ENCODE measurements at regions not wholly inside any gene's neighbourhood (a gene's known extent, or its start where the extent isn't known, plus 50 kb on each side); places are given as distances from the start of the nearest gene placed in this dataset.
"Not testable (repeated sequence)": the region's sequence is repeated elsewhere in the genome, so short reads cannot be mapped to it uniquely, and the experiment has no call there.

GRCh38 chr5:158193395-158193794 lies 334.4 kb upstream of the CLINT1 start:
- TF ChIP-seq, protein P1, sequence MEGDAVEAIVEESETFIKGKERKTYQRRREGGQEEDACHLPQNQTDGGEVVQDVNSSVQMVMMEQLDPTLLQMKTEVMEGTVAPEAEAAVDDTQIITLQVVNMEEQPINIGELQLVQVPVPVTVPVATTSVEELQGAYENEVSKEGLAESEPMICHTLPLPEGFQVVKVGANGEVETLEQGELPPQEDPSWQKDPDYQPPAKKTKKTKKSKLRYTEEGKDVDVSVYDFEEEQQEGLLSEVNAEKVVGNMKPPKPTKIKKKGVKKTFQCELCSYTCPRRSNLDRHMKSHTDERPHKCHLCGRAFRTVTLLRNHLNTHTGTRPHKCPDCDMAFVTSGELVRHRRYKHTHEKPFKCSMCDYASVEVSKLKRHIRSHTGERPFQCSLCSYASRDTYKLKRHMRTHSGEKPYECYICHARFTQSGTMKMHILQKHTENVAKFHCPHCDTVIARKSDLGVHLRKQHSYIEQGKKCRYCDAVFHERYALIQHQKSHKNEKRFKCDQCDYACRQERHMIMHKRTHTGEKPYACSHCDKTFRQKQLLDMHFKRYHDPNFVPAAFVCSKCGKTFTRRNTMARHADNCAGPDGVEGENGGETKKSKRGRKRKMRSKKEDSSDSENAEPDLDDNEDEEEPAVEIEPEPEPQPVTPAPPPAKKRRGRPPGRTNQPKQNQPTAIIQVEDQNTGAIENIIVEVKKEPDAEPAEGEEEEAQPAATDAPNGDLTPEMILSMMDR (IDR thresholded peaks at IDR 0.05) = not testable (repeated sequence)
- not testable (repeated sequence) for TF ChIP-seq POLR2A (IDR thresholded peaks at IDR 0.05)

Measured in thyroid gland (tissue), 4 donors.